ENCODE measurements at regions not wholly inside any gene's neighbourhood (a gene's known extent, or its start where the extent isn't known, plus 50 kb on each side); places are given as distances from the start of the nearest gene placed in this dataset.

GRCh38 chr3:73234354-73235014 lies 173.0 kb downstream of the EBLN2 start:
- no peak for DNase-seq (ENCODE audit: low spot score)
- WGBS, 2 donors (ENCODE audit: extremely low coverage in 2 of 2, insufficient read length in 2 of 2, insufficient replicate concordance in 1 of 2) = no CpG with 5 or more reads among the region's 4 CpGs
- no peak overlapping the region for H2BK15ac ChIP-seq (ENCODE audit: low read length)

DNA sequence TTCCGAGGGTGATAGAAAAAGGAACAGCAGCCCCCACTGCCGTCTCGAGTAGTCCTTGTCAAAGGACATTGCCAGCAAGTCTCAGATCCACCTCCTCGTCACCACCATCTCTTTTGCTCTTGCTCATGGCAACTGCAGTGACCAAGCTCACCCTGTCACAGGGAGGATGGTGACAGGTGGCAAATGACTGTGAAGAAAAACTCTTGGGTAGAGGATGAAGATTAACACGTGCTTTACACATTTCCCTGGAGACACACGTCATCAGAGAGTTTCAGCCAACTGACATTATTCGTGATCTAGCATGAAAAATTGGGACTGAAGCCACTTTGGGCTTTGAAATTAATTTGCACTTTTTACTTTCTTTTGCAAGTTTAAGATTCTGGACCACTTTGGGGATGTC lies 174.3 kb downstream of the EBLN2 start:
- DNase-seq (ENCODE audit: low spot score) = no peak
- Histone ChIP-seq H3K23ac (ENCODE audit: low read depth, low read length, poor library complexity) (no peak overlapping the region), H2AK5ac (ENCODE audit: low read depth, low read length) (no peak overlapping the region), H3K79me1 (ENCODE audit: low read depth, low read length) (no peaks in the 10 kb centered on the region), H3K27me3 (ENCODE audit: control insufficient read depth in 3 of 3, insufficient read depth in 3 of 3, low read depth in 1 of 3, low read length in 3 of 3) (no peaks in the 10 kb centered on the region), H3K27ac (replicated peaks; ENCODE audit: low read length) (no peak overlapping the region), H2BK12ac (ENCODE audit: low read length) (no peak overlapping the region), H3K4me3 (ENCODE audit: low read length in 2 of 2) (no peak overlapping the region), H2BK15ac (ENCODE audit: low read length) (no peak overlapping the region), H3K9ac (ENCODE audit: low read depth, low read length, poor library complexity) (no peak overlapping the region), H2AFZ (ENCODE audit: low read length) (no peak overlapping the region), H3K4ac (ENCODE audit: low read length) (no peak overlapping the region), H3K9me3 (replicated peaks in 1 of 2; ENCODE audit: control insufficient read depth in 2 of 2, insufficient read depth in 1 of 2, low read depth in 1 of 2, low read length in 2 of 2) (no peaks in the 10 kb centered on the region), H3K4me1 (ENCODE audit: control insufficient read depth in 2 of 2, insufficient read depth in 1 of 2, low read depth in 1 of 2, low read length in 2 of 2) (no peaks in the 10 kb centered on the region), H3K14ac (ENCODE audit: low read length) (no peak overlapping the region), H3K18ac (ENCODE audit: low read length) (no peak overlapping the region), H2BK120ac (ENCODE audit: low read depth, low read length) (no peak overlapping the region), H2BK5ac (ENCODE audit: low read length) (no peak overlapping the region), H3K36me3 (replicated peaks in 1 of 2; ENCODE audit: control insufficient read depth in 2 of 2, insufficient read depth in 2 of 2, low read length in 2 of 2) (no peaks in the 10 kb centered on the region), H4K8ac (ENCODE audit: low read depth, low read length) (no peak overlapping the region), H3K4me2 (ENCODE audit: insufficient read depth, low read length, poor library complexity, severe bottlenecking) (no peak overlapping the region), H4K91ac (ENCODE audit: low read depth, low read length, poor library complexity) (no peak overlapping the region)
- WGBS, 2 donors (ENCODE audit: extremely low coverage in 2 of 2, insufficient read length in 2 of 2, insufficient replicate concordance in 1 of 2) = no CpG with 5 or more reads among the region's 7 CpGs

More at GRCh38 chr3:73234354-73235014, 173.0 kb downstream of the EBLN2 start:
- Histone ChIP-seq H3K14ac (ENCODE audit: low read length) (no peak overlapping the region), H2AFZ (ENCODE audit: low read length) (no peak overlapping the region), H2BK12ac (ENCODE audit: low read length) (no peak overlapping the region), H3K4me1 (ENCODE audit: control insufficient read depth in 2 of 2, insufficient read depth in 1 of 2, low read depth in 1 of 2, low read length in 2 of 2) (no peaks in the 10 kb centered on the region), H3K4ac (ENCODE audit: low read length) (no peak overlapping the region), H3K27ac (replicated peaks; ENCODE audit: low read length) (no peak overlapping the region), H3K23ac (ENCODE audit: low read depth, low read length, poor library complexity) (no peak overlapping the region), H3K27me3 (ENCODE audit: control insufficient read depth in 3 of 3, insufficient read depth in 3 of 3, low read depth in 1 of 3, low read length in 3 of 3) (no peaks in the 10 kb centered on the region), H3K4me3 (ENCODE audit: low read length in 2 of 2) (no peak overlapping the region), H3K4me2 (ENCODE audit: insufficient read depth, low read length, poor library complexity, severe bottlenecking) (no peak overlapping the region), H2AK5ac (ENCODE audit: low read depth, low read length) (no peak overlapping the region), H2BK5ac (ENCODE audit: low read length) (no peak overlapping the region), H3K9me3 (replicated peaks in 1 of 2; ENCODE audit: control insufficient read depth in 2 of 2, insufficient read depth in 1 of 2, low read depth in 1 of 2, low read length in 2 of 2) (no peaks in the 10 kb centered on the region), H2BK120ac (ENCODE audit: low read depth, low read length) (no peak overlapping the region), H3K18ac (ENCODE audit: low read length) (no peak overlapping the region), H3K9ac (ENCODE audit: low read depth, low read length, poor library complexity) (no peak overlapping the region), H3K79me1 (ENCODE audit: low read depth, low read length) (no peaks in the 10 kb centered on the region), H4K8ac (ENCODE audit: low read depth, low read length) (no peak overlapping the region), H3K36me3 (replicated peaks in 1 of 2; ENCODE audit: control insufficient read depth in 2 of 2, insufficient read depth in 2 of 2, low read length in 2 of 2) (no peaks in the 10 kb centered on the region), H4K91ac (ENCODE audit: low read depth, low read length, poor library complexity) (no peak overlapping the region)

DNA sequence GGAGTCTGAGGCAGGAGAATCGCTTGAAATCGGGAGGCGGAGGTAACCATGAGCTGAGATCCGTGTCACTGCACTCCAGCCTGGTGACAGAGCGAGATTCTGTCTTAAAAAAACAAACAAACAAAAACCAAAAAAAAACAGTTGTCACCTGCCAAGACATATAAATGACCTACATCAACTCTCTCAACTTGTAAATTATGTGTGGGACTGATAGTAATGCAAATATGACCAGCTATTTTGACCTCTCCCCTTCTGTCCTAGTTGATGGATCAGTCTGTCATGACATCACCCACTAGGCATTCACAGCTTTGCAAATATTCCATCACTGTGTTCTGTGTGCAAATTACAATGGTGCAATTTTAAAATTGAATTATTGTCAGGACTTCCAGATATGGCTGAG lies 175.4 kb downstream of the EBLN2 start:
- no peak overlapping the region for H3K9ac ChIP-seq (ENCODE audit: low read depth, low read length, poor library complexity)

DNA sequence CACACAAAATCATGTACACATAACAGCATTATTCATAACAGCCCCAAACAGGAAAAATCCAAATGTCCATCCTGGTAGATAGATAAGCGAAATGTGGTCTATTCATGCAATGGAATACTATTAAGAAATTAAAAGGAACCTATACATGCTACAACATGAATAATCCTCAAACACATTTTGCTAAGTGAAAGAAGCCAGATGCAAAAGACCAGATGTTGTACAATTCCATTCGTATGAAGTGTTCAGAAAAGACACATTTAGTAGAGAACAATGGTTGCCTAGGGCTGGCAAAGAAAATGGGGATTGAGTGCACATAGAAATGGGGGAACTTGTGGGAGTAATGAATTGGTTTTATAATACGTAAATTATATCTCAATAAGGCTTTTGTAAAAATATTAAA lies 182.3 kb downstream of the EBLN2 start:
- H3K4me2 ChIP-seq (ENCODE audit: insufficient read depth, low read length, poor library complexity, severe bottlenecking) = no peak overlapping the region
- H2AK5ac ChIP-seq (ENCODE audit: low read depth, low read length) = no peak overlapping the region
- H3K4me1 ChIP-seq (ENCODE audit: control insufficient read depth in 2 of 2, insufficient read depth in 1 of 2, low read depth in 1 of 2, low read length in 2 of 2) = no peaks in the 10 kb centered on the region
- H3K27ac ChIP-seq (replicated peaks; ENCODE audit: low read length) = no peak overlapping the region
- H2BK15ac ChIP-seq (ENCODE audit: low read length) = no peak overlapping the region
- no peak overlapping the region for H4K91ac ChIP-seq (ENCODE audit: low read depth, low read length, poor library complexity)
- H3K36me3 ChIP-seq (replicated peaks in 1 of 2; ENCODE audit: control insufficient read depth in 2 of 2, insufficient read depth in 2 of 2, low read length in 2 of 2) = no peaks in the 10 kb centered on the region
- H3K9me3 ChIP-seq (replicated peaks in 1 of 2; ENCODE audit: control insufficient read depth in 2 of 2, insufficient read depth in 1 of 2, low read depth in 1 of 2, low read length in 2 of 2) = no peaks in the 10 kb centered on the region
- no peak overlapping the region for H3K14ac ChIP-seq (ENCODE audit: low read length)
- H3K27me3 ChIP-seq (ENCODE audit: control insufficient read depth in 3 of 3, insufficient read depth in 3 of 3, low read depth in 1 of 3, low read length in 3 of 3) = no peaks in the 10 kb centered on the region
- H3K79me1 ChIP-seq (ENCODE audit: low read depth, low read length) = no peaks in the 10 kb centered on the region
- H2AFZ ChIP-seq (ENCODE audit: low read length) = no peak overlapping the region
- no peak overlapping the region for H3K23ac ChIP-seq (ENCODE audit: low read depth, low read length, poor library complexity)
- WGBS, 2 donors (ENCODE audit: extremely low coverage in 2 of 2, insufficient read length in 2 of 2, insufficient replicate concordance in 1 of 2) = no CpG with 5 or more reads among the region's 3 CpGs
- no peak overlapping the region for H2BK12ac ChIP-seq (ENCODE audit: low read length)
- H3K4me3 ChIP-seq (ENCODE audit: low read length in 2 of 2) = no peak overlapping the region
- H3K4ac ChIP-seq (ENCODE audit: low read length) = no peak overlapping the region
- H3K18ac ChIP-seq (ENCODE audit: low read length) = no peak overlapping the region
- no peak overlapping the region for H2BK120ac ChIP-seq (ENCODE audit: low read depth, low read length)
- no peak for DNase-seq (ENCODE audit: low spot score)
- H3K9ac ChIP-seq (ENCODE audit: low read depth, low read length, poor library complexity) = no peak overlapping the region
- H2BK5ac ChIP-seq (ENCODE audit: low read length) = no peak overlapping the region
- H4K8ac ChIP-seq (ENCODE audit: low read depth, low read length) = no peak overlapping the region

More for the DNA sequence above, 175.4 kb downstream of the EBLN2 start:
- Histone ChIP-seq H3K36me3 (replicated peaks in 1 of 2; ENCODE audit: control insufficient read depth in 2 of 2, insufficient read depth in 2 of 2, low read length in 2 of 2) (no peaks in the 10 kb centered on the region), H3K23ac (ENCODE audit: low read depth, low read length, poor library complexity) (no peak overlapping the region), H3K9me3 (replicated peaks in 1 of 2; ENCODE audit: control insufficient read depth in 2 of 2, insufficient read depth in 1 of 2, low read depth in 1 of 2, low read length in 2 of 2) (no peaks in the 10 kb centered on the region), H2BK5ac (ENCODE audit: low read length) (no peak overlapping the region), H4K91ac (ENCODE audit: low read depth, low read length, poor library complexity) (no peak overlapping the region), H3K27me3 (ENCODE audit: control insufficient read depth in 3 of 3, insufficient read depth in 3 of 3, low read depth in 1 of 3, low read length in 3 of 3) (no peaks in the 10 kb centered on the region), H2BK12ac (ENCODE audit: low read length) (no peak overlapping the region), H3K18ac (ENCODE audit: low read length) (no peak overlapping the region), H2BK120ac (ENCODE audit: low read depth, low read length) (no peak overlapping the region), H3K4me1 (ENCODE audit: control insufficient read depth in 2 of 2, insufficient read depth in 1 of 2, low read depth in 1 of 2, low read length in 2 of 2) (no peaks in the 10 kb centered on the region), H2AK5ac (ENCODE audit: low read depth, low read length) (no peak overlapping the region), H2AFZ (ENCODE audit: low read length) (no peak overlapping the region), H3K27ac (replicated peaks; ENCODE audit: low read length) (no peak overlapping the region), H3K14ac (ENCODE audit: low read length) (no peak overlapping the region), H3K4me3 (ENCODE audit: low read length in 2 of 2) (no peak overlapping the region), H3K4me2 (ENCODE audit: insufficient read depth, low read length, poor library complexity, severe bottlenecking) (no peak overlapping the region), H2BK15ac (ENCODE audit: low read length) (no peak overlapping the region), H3K79me1 (ENCODE audit: low read depth, low read length) (no peaks in the 10 kb centered on the region), H4K8ac (ENCODE audit: low read depth, low read length) (no peak overlapping the region), H3K4ac (ENCODE audit: low read length) (no peak overlapping the region)
- WGBS, 2 donors (ENCODE audit: extremely low coverage in 2 of 2, insufficient read length in 2 of 2, insufficient replicate concordance in 1 of 2) = no CpG with 5 or more reads among the region's 5 CpGs
- DNase-seq (ENCODE audit: low spot score) = no peak

Measured in neuronal stem cell (in vitro differentiated cells).